Mucosa of rectum (tissue), 2 donors: ENCODE measurements at regions not wholly inside any gene's neighbourhood (a gene's known extent, or its start where the extent isn't known, plus 50 kb on each side); places are given as distances from the start of the nearest gene placed in this dataset.
"Not testable (repeated sequence)": the region's sequence is repeated elsewhere in the genome, so short reads cannot be mapped to it uniquely, and the experiment has no call there.

ENCODE experiments used
- H3K27ac ChIP-seq, 2 donors: one replicate each; pipeline ENCODE4 v1.7.0; 2013; ENCODE audit warnings: inconsistent platforms in 2 of 2, low read depth in 2 of 2, low read length in 2 of 2
- H3K27me3 ChIP-seq, 2 donors: one replicate each; pipeline ENCODE4 v1.7.0; 2013; ENCODE audit warnings: low read length in 2 of 2; ENCODE audit not compliant: control insufficient read depth in 2 of 2, insufficient read depth in 2 of 2
- H3K36me3 ChIP-seq, 2 donors: one replicate each; pipeline ENCODE4 v1.7.0; 2013; ENCODE audit warnings: low read length in 2 of 2; ENCODE audit not compliant: control insufficient read depth in 2 of 2, insufficient read depth in 2 of 2
- H3K4me1 ChIP-seq, 2 donors: one replicate each; pipeline ENCODE4 v1.7.0; 2013; ENCODE audit warnings: low read length in 2 of 2, mild to moderate bottlenecking in 1 of 2; ENCODE audit not compliant: control insufficient read depth in 2 of 2, insufficient read depth in 2 of 2
- H3K4me3 ChIP-seq, 2 donors: one replicate each; pipeline ENCODE4 v1.7.0; 2013; ENCODE audit warnings: low read length in 2 of 2
- H3K9ac ChIP-seq, 2 donors: one replicate each; pipeline ENCODE4 v1.7.0; 2013; ENCODE audit warnings: low read length in 2 of 2, low read depth in 1 of 2, mild to moderate bottlenecking in 1 of 2
- H3K9me3 ChIP-seq, 2 donors: one replicate each; pipeline ENCODE4 v1.7.0; 2013; ENCODE audit warnings: low read length in 2 of 2; ENCODE audit not compliant: control insufficient read depth in 2 of 2
- donor health status: healthy.
- donor health status: Normal muscosa, but diverticular disease.

GRCh38 chr6:90894285-90895130 lies 307.6 kb upstream of the MAP3K7 start:
- Histone ChIP-seq H3K9me3 (no peaks in the 10 kb centered on the region), H3K4me3 (no peak overlapping the region), H3K9ac (no peak overlapping the region), H3K36me3 (no peaks in the 10 kb centered on the region), H3K27me3 (no peaks in the 10 kb centered on the region), H3K27ac (no peak overlapping the region), H3K4me1 (no peaks in the 10 kb centered on the region)

DNA sequence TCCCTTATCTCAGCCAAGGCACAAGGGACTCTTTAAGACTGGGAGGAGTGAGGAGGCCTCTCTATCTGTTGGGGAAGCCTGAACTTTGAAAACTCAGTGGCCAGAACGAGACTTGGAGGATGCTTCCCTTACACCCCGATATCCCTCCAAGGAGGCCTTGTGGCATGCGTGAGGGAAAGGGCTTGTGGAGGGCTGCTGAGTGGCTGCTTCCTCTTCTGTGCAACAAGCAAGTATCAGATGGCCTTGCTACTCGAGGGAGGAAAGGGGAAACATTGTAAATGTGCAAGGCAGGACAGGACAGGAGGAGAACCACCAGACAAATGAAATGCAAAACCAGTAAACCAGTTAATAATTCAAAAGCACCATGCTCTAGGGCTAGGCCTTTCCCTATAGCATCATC lies 306.5 kb upstream of the MAP3K7 start:
- no peaks in the 10 kb centered on the region for H3K4me1 ChIP-seq
- no peaks in the 10 kb centered on the region for H3K27me3 ChIP-seq
- no peaks in the 10 kb centered on the region for H3K36me3 ChIP-seq
- H3K9me3 ChIP-seq: no peaks in the 10 kb centered on the region
- no peak overlapping the region for H3K9ac ChIP-seq
- H3K27ac ChIP-seq: no peak overlapping the region
- H3K4me3 ChIP-seq: no peak overlapping the region

DNA sequence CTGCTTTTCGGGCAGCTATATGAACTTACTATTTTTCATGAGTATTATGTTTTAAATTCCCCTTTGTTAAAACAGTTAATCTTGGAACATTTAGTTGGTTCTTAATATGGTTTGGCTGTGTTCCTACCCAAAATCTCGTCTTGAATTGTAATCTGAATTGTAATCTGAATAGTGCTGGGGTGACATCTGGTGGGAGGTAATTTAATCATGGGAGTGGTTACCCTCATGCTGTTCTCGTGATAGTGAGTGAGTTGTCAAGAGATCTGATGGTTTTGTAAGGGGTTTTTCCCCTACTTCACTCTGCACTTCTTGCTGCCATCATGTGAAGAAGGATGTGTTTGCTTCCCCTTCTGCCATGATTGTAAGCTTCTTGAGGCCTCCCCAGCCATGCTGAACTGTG lies 305.4 kb upstream of the MAP3K7 start:
- no peak overlapping the region for H3K4me3 ChIP-seq
- no peaks in the 10 kb centered on the region for H3K4me1 ChIP-seq

GRCh38 chr6:90891355-90891754 lies 304.5 kb upstream of the MAP3K7 start:
- Histone ChIP-seq H3K4me3 (no peak overlapping the region), H3K27me3 (no peaks in the 10 kb centered on the region), H3K9ac (no peak overlapping the region), H3K9me3 (no peaks in the 10 kb centered on the region), H3K4me1 (no peaks in the 10 kb centered on the region), H3K27ac (no peak overlapping the region), H3K36me3 (no peaks in the 10 kb centered on the region)

More for the DNA sequence above, 305.4 kb upstream of the MAP3K7 start:
- Histone ChIP-seq H3K9ac (no peak overlapping the region), H3K27me3 (no peaks in the 10 kb centered on the region), H3K27ac (no peak overlapping the region), H3K36me3 (no peaks in the 10 kb centered on the region), H3K9me3 (no peaks in the 10 kb centered on the region)

- Histone ChIP-seq H3K27ac (no peak overlapping the region), H3K27me3 (no peaks in the 10 kb centered on the region), H3K9ac (no peak overlapping the region), H3K4me3 (no peak overlapping the region), H3K4me1 (no peaks in the 10 kb centered on the region), H3K9me3 (no peaks in the 10 kb centered on the region), H3K36me3 (no peaks in the 10 kb centered on the region)
These were observed 303.9 kb upstream of the MAP3K7 start for GRCh38 chr6:90890683-90891330.

DNA sequence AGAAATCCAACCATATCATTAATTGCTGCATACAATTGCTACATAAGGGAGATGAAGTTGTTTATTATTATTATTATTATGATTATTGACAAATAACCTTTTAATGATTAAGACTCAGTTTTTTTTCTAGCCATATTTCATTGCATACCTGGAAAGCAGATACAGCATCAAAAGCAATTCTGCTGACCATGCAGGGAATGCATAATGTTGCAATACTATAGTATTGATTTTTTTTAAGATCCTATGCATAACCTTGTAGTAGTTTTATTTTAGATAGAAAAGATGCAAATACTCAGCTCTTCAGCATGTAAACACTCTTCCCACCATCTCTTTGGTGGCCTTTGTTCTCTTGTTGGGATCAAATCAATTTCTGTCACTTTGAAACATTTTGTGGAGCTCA lies 300.9 kb upstream of the MAP3K7 start:
- H3K4me1 ChIP-seq: no peaks in the 10 kb centered on the region
- no peaks in the 10 kb centered on the region for H3K36me3 ChIP-seq
- no peak overlapping the region for H3K27ac ChIP-seq
- no peak overlapping the region for H3K4me3 ChIP-seq
- no peaks in the 10 kb centered on the region for H3K9me3 ChIP-seq
- no peaks in the 10 kb centered on the region for H3K27me3 ChIP-seq
- no peak overlapping the region for H3K9ac ChIP-seq

DNA sequence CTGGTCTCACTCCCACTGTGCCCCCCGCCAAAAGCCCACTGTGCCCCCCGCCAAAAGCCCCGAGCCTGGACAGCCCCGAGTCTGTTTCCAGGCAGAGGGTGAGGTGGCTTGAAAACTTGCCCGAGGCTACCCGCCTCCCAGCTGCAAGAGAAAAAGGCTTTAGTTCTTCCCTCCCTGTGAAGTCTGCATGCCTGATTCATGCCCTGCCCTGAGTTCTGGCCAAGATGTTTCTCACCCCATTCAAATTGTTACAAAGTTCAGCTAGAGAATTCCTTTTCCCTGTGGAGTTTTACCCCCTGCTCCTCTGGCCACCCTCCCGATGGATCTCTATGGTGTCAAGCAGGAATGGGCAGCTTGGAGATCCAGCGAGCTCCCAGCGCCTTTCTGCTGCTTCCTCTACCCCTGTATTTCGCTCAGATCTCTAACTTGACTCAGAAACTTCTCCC lies 298.8 kb upstream of the MAP3K7 start:
- no peak overlapping the region for H3K27ac ChIP-seq
- no peaks in the 10 kb centered on the region for H3K27me3 ChIP-seq
- no peak overlapping the region for H3K9ac ChIP-seq
- no peaks in the 10 kb centered on the region for H3K9me3 ChIP-seq
- H3K36me3 ChIP-seq: no peaks in the 10 kb centered on the region
- H3K4me3 ChIP-seq: no peak overlapping the region
- H3K4me1 ChIP-seq: no peaks in the 10 kb centered on the region

- not testable (repeated sequence) for H3K9ac ChIP-seq, H3K4me1 ChIP-seq, H3K27me3 ChIP-seq, H3K27ac ChIP-seq, H3K9me3 ChIP-seq, H3K36me3 ChIP-seq, H3K4me3 ChIP-seq
These were observed 298.3 kb upstream of the MAP3K7 start for GRCh38 chr6:90885137-90885536.

DNA sequence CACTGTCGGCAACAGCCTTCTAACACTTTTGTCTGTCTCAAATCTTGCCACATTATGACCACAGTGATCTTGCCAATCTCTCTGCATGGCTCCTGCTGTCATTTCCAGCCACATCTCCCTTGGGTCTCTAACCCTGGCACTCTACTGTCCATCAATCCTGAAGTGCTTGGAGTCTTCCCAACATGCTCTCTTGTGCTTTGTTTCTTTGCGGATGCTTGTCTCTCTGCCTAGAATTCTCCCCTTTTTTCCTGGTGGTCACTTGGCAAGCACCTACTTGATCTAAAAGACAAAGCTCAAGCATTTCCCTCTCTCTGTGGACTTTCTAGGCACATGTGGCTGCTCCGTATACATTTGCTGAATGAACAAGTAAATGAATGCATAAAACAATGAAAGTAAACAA lies 290.7 kb upstream of the MAP3K7 start:
- no peak overlapping the region for H3K27ac ChIP-seq
- no peak overlapping the region for H3K4me3 ChIP-seq
- no peaks in the 10 kb centered on the region for H3K4me1 ChIP-seq
- no peak overlapping the region for H3K9ac ChIP-seq
- H3K9me3 ChIP-seq: no peaks in the 10 kb centered on the region
- no peaks in the 10 kb centered on the region for H3K27me3 ChIP-seq
- H3K36me3 ChIP-seq: no peaks in the 10 kb centered on the region

- no peaks in the 10 kb centered on the region for H3K4me1 ChIP-seq
- H3K27me3 ChIP-seq: no peaks in the 10 kb centered on the region
- H3K36me3 ChIP-seq: no peaks in the 10 kb centered on the region
- H3K4me3 ChIP-seq: no peak overlapping the region
- H3K9ac ChIP-seq: no peak overlapping the region
- no peaks in the 10 kb centered on the region for H3K9me3 ChIP-seq
- H3K27ac ChIP-seq: no peak overlapping the region
These were observed 288.1 kb upstream of the MAP3K7 start for GRCh38 chr6:90874931-90875330.
